Activated CD8-positive, alpha-beta memory T cell treated with anti-CD3 and anti-CD28 coated beads, Interleukin-2, amount 10 ng/mL, durations not matched to agents 7 days and 5 days (primary cell): ENCODE measurements at regions not wholly inside any gene's neighbourhood (a gene's known extent, or its start where the extent isn't known, plus 50 kb on each side); places are given as distances from the start of the nearest gene placed in this dataset.
A peak's percentile ranks its signal among the peaks of the same experiment; 100 is the strongest.

Experiments used
- ATAC-seq: fragments of 150-1000 bp; cut with Tn5 transposase; one replicate; pipeline ENCODE4 v1.10.0; 2021; ENCODE audit warnings: moderate library complexity
- CTCF ChIA-PET: fragments of 350-600 bp; sonication (Branson Sonifier 250); formaldehyde crosslinking; loops from one replicate; lab custom pipeline; 2021; ENCODE audit warnings: antibody characterized with exemption; lab: Charles Lee
- DNase-seq: peaks from one replicate; pipeline ENCODE4 v3.0.0-alpha.2; 2020
- H3K27ac Mint-ChIP-seq: one replicate; pipeline ENCODE4 v1.8.0; 2021; ENCODE audit warnings: mild to moderate bottlenecking, mixed read lengths
- H3K27me3 Mint-ChIP-seq: one replicate; pipeline ENCODE4 v1.8.0; 2021; ENCODE audit warnings: mixed read lengths
- H3K36me3 Mint-ChIP-seq: one replicate; pipeline ENCODE4 v1.8.0; 2021; ENCODE audit warnings: mild to moderate bottlenecking, mixed read lengths
- H3K4me1 Mint-ChIP-seq: one replicate; pipeline ENCODE4 v1.8.0; 2021; ENCODE audit warnings: mixed read lengths
- H3K4me3 Mint-ChIP-seq: one replicate; pipeline ENCODE4 v1.8.0; 2021; ENCODE audit warnings: mild to moderate bottlenecking, moderate library complexity, mixed read lengths
- H3K9me3 Mint-ChIP-seq: one replicate; pipeline ENCODE4 v1.8.0; 2022; ENCODE audit warnings: low read depth, mixed read lengths

- ATAC-seq (no peak), DNase-seq (no peak)
- H3K4me3 Mint-ChIP-seq: no peak overlapping the region
- no peaks in the 10 kb centered on the region for H3K27me3 Mint-ChIP-seq
- H3K27ac Mint-ChIP-seq: no peak overlapping the region
- H3K9me3 Mint-ChIP-seq: no peaks in the 10 kb centered on the region
- H3K4me1 Mint-ChIP-seq: no peaks in the 10 kb centered on the region
- CTCF ChIA-PET: no interaction called here
- no peaks in the 10 kb centered on the region for H3K36me3 Mint-ChIP-seq
Observed at GRCh38 chr6:128676456-128676855, 156.1 kb upstream of the PTPRK start.

- no peak overlapping the region for H3K4me3 Mint-ChIP-seq
- H3K9me3 Mint-ChIP-seq: no peaks in the 10 kb centered on the region
- ATAC-seq: no peak
- CTCF ChIA-PET: no interaction called here
- DNase-seq: no peak
- H3K27me3 Mint-ChIP-seq: peaks cover 6% of the 10 kb centered on the region
- H3K27ac Mint-ChIP-seq: no peak overlapping the region
- H3K4me1 Mint-ChIP-seq: no peaks in the 10 kb centered on the region
- H3K36me3 Mint-ChIP-seq: no peaks in the 10 kb centered on the region
Observed at GRCh38 chr6:128672023-128672422, 151.6 kb upstream of the PTPRK start.

GRCh38 chr6:128667339-128667858, 147.0 kb upstream of the PTPRK start:
- Mint-ChIP-seq H3K27me3 (peaks cover 12% of the 10 kb centered on the region), H3K4me3 (no peak overlapping the region), H3K4me1 (no peaks in the 10 kb centered on the region), H3K27ac (no peak overlapping the region), H3K9me3 (no peaks in the 10 kb centered on the region), H3K36me3 (no peaks in the 10 kb centered on the region)
- CTCF ChIA-PET: no interaction called here
- ATAC-seq (no peak), DNase-seq (no peak)

- no peaks in the 10 kb centered on the region for H3K4me1 Mint-ChIP-seq
- ATAC-seq: no peak
- CTCF ChIA-PET: no interaction called here
- DNase-seq: no peak
- H3K9me3 Mint-ChIP-seq: no peaks in the 10 kb centered on the region
- H3K4me3 Mint-ChIP-seq: no peak overlapping the region
- peaks cover 12% of the 10 kb centered on the region for H3K27me3 Mint-ChIP-seq
- H3K36me3 Mint-ChIP-seq: no peaks in the 10 kb centered on the region
- no peak overlapping the region for H3K27ac Mint-ChIP-seq
Observed at GRCh38 chr6:128666405-128666804, 146.0 kb upstream of the PTPRK start.

GRCh38 chr6:128663238-128663637, 142.8 kb upstream of the PTPRK start:
- Mint-ChIP-seq H3K27ac (no peak overlapping the region), H3K9me3 (no peaks in the 10 kb centered on the region), H3K4me3 (no peak overlapping the region), H3K36me3 (no peaks in the 10 kb centered on the region), H3K4me1 (peaks cover 3% of the 10 kb centered on the region), H3K27me3 (peaks cover 8% of the 10 kb centered on the region)
- CTCF ChIA-PET: no interaction called here
- ATAC-seq: no peak
- DNase-seq: no peak

- Mint-ChIP-seq H3K4me1 (peaks cover 16% of the 10 kb centered on the region), H3K9me3 (no peaks in the 10 kb centered on the region), H3K27me3 (peaks cover 3% of the 10 kb centered on the region), H3K36me3 (no peaks in the 10 kb centered on the region), H3K4me3 (no peak overlapping the region), H3K27ac (no peak overlapping the region)
- CTCF ChIA-PET: no interaction called here
- DNase-seq (no peak), ATAC-seq (no peak)
Observed at GRCh38 chr6:128659878-128660622, 139.7 kb upstream of the PTPRK start.

GRCh38 chr6:128659276-128659675, 138.9 kb upstream of the PTPRK start:
- Mint-ChIP-seq H3K4me3 (no peak overlapping the region), H3K27ac (no peak overlapping the region), H3K36me3 (no peaks in the 10 kb centered on the region), H3K9me3 (no peaks in the 10 kb centered on the region), H3K4me1 (peaks cover 16% of the 10 kb centered on the region), H3K27me3 (peaks cover under 1% of the 10 kb centered on the region)
- ATAC-seq: no peak
- DNase-seq: no peak
- CTCF ChIA-PET: no interaction called here

- Mint-ChIP-seq H3K27me3 (no peaks in the 10 kb centered on the region), H3K9me3 (no peaks in the 10 kb centered on the region), H3K4me1 (peaks cover 16% of the 10 kb centered on the region), H3K27ac (no peak overlapping the region), H3K36me3 (no peaks in the 10 kb centered on the region), H3K4me3 (no peak overlapping the region)
- ATAC-seq (no peak), DNase-seq (no peak)
- CTCF ChIA-PET: no interaction called here
Observed at GRCh38 chr6:128657181-128657580, 136.8 kb upstream of the PTPRK start.

GRCh38 chr6:128655978-128656498, 135.6 kb upstream of the PTPRK start:
- H3K27ac Mint-ChIP-seq: no peak overlapping the region
- H3K36me3 Mint-ChIP-seq: no peaks in the 10 kb centered on the region
- H3K4me3 Mint-ChIP-seq: no peak overlapping the region
- peaks cover 16% of the 10 kb centered on the region for H3K4me1 Mint-ChIP-seq
- DNase-seq (peak; percentile 42), ATAC-seq (peak; percentile 80)
- no peaks in the 10 kb centered on the region for H3K27me3 Mint-ChIP-seq
- H3K9me3 Mint-ChIP-seq: no peaks in the 10 kb centered on the region
- CTCF ChIA-PET: no interaction called here

GRCh38 chr6:128648022-128648598, 127.7 kb upstream of the PTPRK start:
- Mint-ChIP-seq H3K27me3 (no peaks in the 10 kb centered on the region), H3K9me3 (no peaks in the 10 kb centered on the region), H3K4me1 (no peaks in the 10 kb centered on the region), H3K27ac (no peak overlapping the region), H3K4me3 (no peak overlapping the region), H3K36me3 (no peaks in the 10 kb centered on the region)
- DNase-seq (no peak), ATAC-seq (no peak)
- CTCF ChIA-PET: interaction anchor here (1.4 kb wide), 1 partner anchor 18 kb away, joined by 3 read pairs; no protein-coding TSS in a partner anchor

- CTCF ChIA-PET: no interaction called here
- peaks cover under 1% of the 10 kb centered on the region for H3K27me3 Mint-ChIP-seq
- H3K4me3 Mint-ChIP-seq: no peak overlapping the region
- no peak for DNase-seq
- H3K36me3 Mint-ChIP-seq: no peaks in the 10 kb centered on the region
- ATAC-seq: no peak
- H3K27ac Mint-ChIP-seq: no peak overlapping the region
- H3K4me1 Mint-ChIP-seq: no peaks in the 10 kb centered on the region
- H3K9me3 Mint-ChIP-seq: no peaks in the 10 kb centered on the region
Observed at GRCh38 chr6:128642132-128642531, 121.7 kb upstream of the PTPRK start.

- Mint-ChIP-seq H3K27me3 (peaks cover 2% of the 10 kb centered on the region), H3K9me3 (no peaks in the 10 kb centered on the region), H3K4me1 (no peaks in the 10 kb centered on the region), H3K36me3 (no peaks in the 10 kb centered on the region), H3K27ac (no peak overlapping the region), H3K4me3 (no peak overlapping the region)
- CTCF ChIA-PET: no interaction called here
- DNase-seq (no peak), ATAC-seq (no peak)
Observed at GRCh38 chr6:128641703-128642102, 121.3 kb upstream of the PTPRK start.

- Mint-ChIP-seq H3K36me3 (no peaks in the 10 kb centered on the region), H3K9me3 (no peaks in the 10 kb centered on the region), H3K4me1 (no peaks in the 10 kb centered on the region), H3K4me3 (no peak overlapping the region), H3K27me3 (peaks cover 2% of the 10 kb centered on the region), H3K27ac (no peak overlapping the region)
- ATAC-seq (no peak), DNase-seq (no peak)
- CTCF ChIA-PET: no interaction called here
Observed at GRCh38 chr6:128638817-128639216, 118.4 kb upstream of the PTPRK start.

- Mint-ChIP-seq H3K9me3 (no peaks in the 10 kb centered on the region), H3K27me3 (peaks cover 2% of the 10 kb centered on the region), H3K36me3 (no peaks in the 10 kb centered on the region), H3K4me3 (no peak overlapping the region), H3K4me1 (no peaks in the 10 kb centered on the region), H3K27ac (no peak overlapping the region)
- CTCF ChIA-PET: no interaction called here
- ATAC-seq: no peak
- DNase-seq: no peak
Observed at GRCh38 chr6:128635219-128635618, 114.8 kb upstream of the PTPRK start.
